OCI-LY7 (cell line): ENCODE measurements at regions not wholly inside any gene's neighbourhood (a gene's known extent, or its start where the extent isn't known, plus 50 kb on each side); places are given as distances from the start of the nearest gene placed in this dataset.

Experiments
- EZH2phosphoT487 ChIP-seq: fragments of 200-600 bp; sonication (generic); IDR thresholded peaks from 2 replicates; pipeline ENCODE4 v1.6.1; 2018; ENCODE audit warnings: low read depth, borderline replicate concordance, mild to moderate bottlenecking, mixed run types, antibody characterized with exemption, low read length, moderate library complexity, mixed read lengths
- TF ChIP-seq, protein P1 (sequence below): fragments of 200-600 bp; sonication (generic); conservative IDR thresholded peaks from 2 replicates; pipeline ENCODE4 v1.5.1; 2014; ENCODE audit warnings: mild to moderate bottlenecking, antibody characterized with exemption, low read length, moderate library complexity, mixed read lengths

DNA sequence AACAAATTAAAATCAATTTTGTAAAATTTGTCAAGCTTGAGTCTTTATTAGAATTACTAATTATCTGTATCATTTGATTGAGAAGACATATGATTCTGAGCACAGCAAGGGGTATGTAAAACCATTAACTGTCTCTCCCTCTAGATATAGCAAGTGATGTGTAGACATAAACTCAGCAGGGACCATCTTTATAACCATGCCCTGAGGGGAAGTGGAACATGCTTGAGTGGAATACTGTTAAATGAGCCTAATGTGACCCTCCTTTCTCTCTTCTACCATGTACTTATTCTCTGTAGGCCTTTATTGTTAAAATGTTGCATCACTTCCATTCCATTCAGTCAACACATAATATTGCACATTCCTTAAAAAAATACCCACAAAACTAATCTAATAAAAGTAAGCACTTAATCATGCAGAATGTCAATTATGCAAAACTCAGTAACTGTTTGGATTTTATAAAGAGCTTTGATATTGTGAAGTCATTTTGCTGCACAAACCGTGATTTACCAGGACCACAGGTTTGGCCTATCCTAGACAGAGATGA, 896.6 kb upstream of the MANEA start:
- no peak for TF ChIP-seq EZH2phosphoT487
- TF ChIP-seq, protein P1, sequence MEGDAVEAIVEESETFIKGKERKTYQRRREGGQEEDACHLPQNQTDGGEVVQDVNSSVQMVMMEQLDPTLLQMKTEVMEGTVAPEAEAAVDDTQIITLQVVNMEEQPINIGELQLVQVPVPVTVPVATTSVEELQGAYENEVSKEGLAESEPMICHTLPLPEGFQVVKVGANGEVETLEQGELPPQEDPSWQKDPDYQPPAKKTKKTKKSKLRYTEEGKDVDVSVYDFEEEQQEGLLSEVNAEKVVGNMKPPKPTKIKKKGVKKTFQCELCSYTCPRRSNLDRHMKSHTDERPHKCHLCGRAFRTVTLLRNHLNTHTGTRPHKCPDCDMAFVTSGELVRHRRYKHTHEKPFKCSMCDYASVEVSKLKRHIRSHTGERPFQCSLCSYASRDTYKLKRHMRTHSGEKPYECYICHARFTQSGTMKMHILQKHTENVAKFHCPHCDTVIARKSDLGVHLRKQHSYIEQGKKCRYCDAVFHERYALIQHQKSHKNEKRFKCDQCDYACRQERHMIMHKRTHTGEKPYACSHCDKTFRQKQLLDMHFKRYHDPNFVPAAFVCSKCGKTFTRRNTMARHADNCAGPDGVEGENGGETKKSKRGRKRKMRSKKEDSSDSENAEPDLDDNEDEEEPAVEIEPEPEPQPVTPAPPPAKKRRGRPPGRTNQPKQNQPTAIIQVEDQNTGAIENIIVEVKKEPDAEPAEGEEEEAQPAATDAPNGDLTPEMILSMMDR = no peak
